Activated B cell treated with CpG ODN at 0.5 μM for 24 hours (primary cell): ENCODE measurements at regions not wholly inside any gene's neighbourhood (a gene's known extent, or its start where the extent isn't known, plus 50 kb on each side); places are given as distances from the start of the nearest gene placed in this dataset.

Experiments
- ATAC-seq: fragments of 200-7000 bp; cut with Tn5 transposase; one replicate; pipeline ENCODE4 v1.10.0; 2021; ENCODE audit warnings: low read depth, mild to moderate bottlenecking, moderate library complexity
- CTCF ChIA-PET: fragments of 350-600 bp; sonication (Branson Sonifier 250); formaldehyde crosslinking; loops from one replicate; lab custom pipeline; 2021; ENCODE audit warnings: antibody characterized with exemption; lab: Charles Lee
- POLR2A ChIA-PET: fragments of 350-600 bp; sonication (Branson Sonifier 250); formaldehyde crosslinking; loops from one replicate; lab custom pipeline; 2021; ENCODE audit warnings: antibody characterized with exemption; lab: Charles Lee
- DNase-seq: peaks from one replicate; pipeline ENCODE4 v3.0.0; 2022
- H3K27ac Mint-ChIP-seq: one replicate; pipeline ENCODE4 v1.8.0; 2020; ENCODE audit warnings: mixed read lengths
- H3K27me3 Mint-ChIP-seq: one replicate; pipeline ENCODE4 v1.8.0; 2021; ENCODE audit warnings: mixed read lengths
- H3K36me3 Mint-ChIP-seq: one replicate; pipeline ENCODE4 v1.8.0; 2021; ENCODE audit warnings: low read depth, mixed read lengths
- H3K4me1 Mint-ChIP-seq: one replicate; pipeline ENCODE4 v1.8.0; 2021; ENCODE audit warnings: mixed read lengths
- H3K4me3 Mint-ChIP-seq: one replicate; pipeline ENCODE4 v1.8.0; 2020; ENCODE audit warnings: mild to moderate bottlenecking, mixed read lengths
- H3K9me3 Mint-ChIP-seq: one replicate; pipeline ENCODE4 v1.8.0; 2020; ENCODE audit warnings: mixed read lengths
- CTCF ChIP-seq: fragments of 200-600 bp; IDR thresholded peaks from one replicate; pipeline ENCODE4 v1.8.0; 2022; ENCODE audit warnings: antibody characterized with exemption, mild to moderate bottlenecking
- intact Hi-C: fragments of 100-400 bp; cut with micrococcal nuclease; formaldehyde crosslinking; loops from one replicate; pipeline ENCODE4 v1.15.1; 2024

- CTCF ChIA-PET = no interaction called here
- no peak for TF ChIP-seq CTCF
- Mint-ChIP-seq H3K4me1 (no peaks in the 10 kb centered on the region), H3K4me3 (no peak overlapping the region), H3K36me3 (no peaks in the 10 kb centered on the region), H3K27ac (no peak overlapping the region), H3K9me3 (no peaks in the 10 kb centered on the region), H3K27me3 (peaks cover 2% of the 10 kb centered on the region)
- intact Hi-C loops = no loop called here
- POLR2A ChIA-PET = no interaction called here
- ATAC-seq = no peak
- no peak for DNase-seq
Measured at GRCh38 chr17:79154446-79154845, 79.8 kb downstream of the ENGASE start.

GRCh38 chr17:79153367-79154130 is 78.9 kb downstream of the ENGASE start:
- DNase-seq (no peak), ATAC-seq (no peak)
- Mint-ChIP-seq H3K4me1 (no peaks in the 10 kb centered on the region), H3K4me3 (no peak overlapping the region), H3K9me3 (no peaks in the 10 kb centered on the region), H3K27ac (no peak overlapping the region), H3K36me3 (no peaks in the 10 kb centered on the region), H3K27me3 (peaks cover 4% of the 10 kb centered on the region)
- TF ChIP-seq CTCF = no peak
- intact Hi-C loops = no loop called here
- POLR2A ChIA-PET = no interaction called here
- CTCF ChIA-PET = no interaction called here

GRCh38 chr17:79152636-79153035 is 78.0 kb downstream of the ENGASE start:
- DNase-seq (no peak), ATAC-seq (no peak)
- H3K27me3 Mint-ChIP-seq = peaks cover 4% of the 10 kb centered on the region
- TF ChIP-seq CTCF = no peak
- H3K27ac Mint-ChIP-seq = no peak overlapping the region
- no peaks in the 10 kb centered on the region for H3K4me1 Mint-ChIP-seq
- intact Hi-C loops = no loop called here
- ChIA-PET CTCF (no interaction called here), POLR2A (no interaction called here)
- no peaks in the 10 kb centered on the region for H3K36me3 Mint-ChIP-seq
- no peaks in the 10 kb centered on the region for H3K9me3 Mint-ChIP-seq
- no peak overlapping the region for H3K4me3 Mint-ChIP-seq

GRCh38 chr17:79152110-79152509 is 77.5 kb downstream of the ENGASE start:
- no peaks in the 10 kb centered on the region for H3K4me1 Mint-ChIP-seq
- no peak for TF ChIP-seq CTCF

GRCh38 chr17:79150799-79151198 is 76.2 kb downstream of the ENGASE start:
- Mint-ChIP-seq H3K36me3 (no peaks in the 10 kb centered on the region), H3K4me1 (no peaks in the 10 kb centered on the region), H3K27ac (no peak overlapping the region), H3K27me3 (peaks cover 4% of the 10 kb centered on the region), H3K9me3 (no peaks in the 10 kb centered on the region), H3K4me3 (no peak overlapping the region)
- CTCF ChIA-PET = no interaction called here
- no peak for DNase-seq
- intact Hi-C loops = no loop called here
- ATAC-seq = no peak
- POLR2A ChIA-PET = no interaction called here
- no peak for TF ChIP-seq CTCF

More at GRCh38 chr17:79152110-79152509, 77.5 kb downstream of the ENGASE start:
- ChIA-PET POLR2A (no interaction called here), CTCF (no interaction called here)
- DNase-seq (no peak), ATAC-seq (no peak)
- Mint-ChIP-seq H3K4me3 (no peak overlapping the region), H3K36me3 (no peaks in the 10 kb centered on the region), H3K27ac (no peak overlapping the region), H3K9me3 (no peaks in the 10 kb centered on the region), H3K27me3 (peaks cover 4% of the 10 kb centered on the region)
- intact Hi-C loops = no loop called here
